ENCODE measurements at regions not wholly inside any gene's neighbourhood (a gene's known extent, or its start where the extent isn't known, plus 50 kb on each side); places are given as distances from the start of the nearest gene placed in this dataset.
"Not testable (repeated sequence)": the region's sequence is repeated elsewhere in the genome, so short reads cannot be mapped to it uniquely, and the experiment has no call there.

- ATAC-seq; intact Hi-C loops (cut with DNase I): not testable (repeated sequence)
- DNase-seq (ENCODE audit: missing footprints): peak; percentile 27
Measured at GRCh38 chr22:11131178-11131577, 4396.8 kb upstream of the OR11H1 start.

All from Right ventricle myocardium inferior (tissue), 1 donor.